Astrocyte of the cerebellum (primary cell): ENCODE measurements at regions not wholly inside any gene's neighbourhood (a gene's known extent, or its start where the extent isn't known, plus 50 kb on each side); places are given as distances from the start of the nearest gene placed in this dataset.

ENCODE experiments used
- DNase-seq: peaks from one replicate; pipeline ENCODE4 v3.0.0-alpha.2; 2011; ENCODE audit warnings: low read depth
- H3K4me3 ChIP-seq: 2 replicates; pipeline ENCODE4 v1.5.1; 2011; ENCODE audit warnings: mild to moderate bottlenecking, low read depth, low read length, moderate library complexity
- CTCF ChIP-seq: IDR thresholded peaks from 2 replicates; pipeline ENCODE4 v1.5.1; 2012; ENCODE audit warnings: low read length, low read depth, moderate library complexity, mild to moderate bottlenecking; ENCODE audit errors: missing control alignments
- in situ Hi-C: cut with HindIII; loops from 2 replicates; pipeline ENCODE4 v1.10.0; 2017; ENCODE audit warnings: low sequenced_read_pairs

GRCh38 chr2:57987835-57988573 lies 58.6 kb upstream of the VRK2 start:
- in situ Hi-C loops, result no loop called here
- no peak overlapping the region for H3K4me3 ChIP-seq
- no peak for TF ChIP-seq CTCF
- DNase-seq, result no peak

- in situ Hi-C loops, result no loop called here
- no peak for TF ChIP-seq CTCF
- no peak for DNase-seq
- H3K4me3 ChIP-seq, result no peak overlapping the region
Measured at GRCh38 chr2:57990118-57990725, 56.4 kb upstream of the VRK2 start.
